HS-27A (cell line): ENCODE measurements at regions not wholly inside any gene's neighbourhood (a gene's known extent, or its start where the extent isn't known, plus 50 kb on each side); places are given as distances from the start of the nearest gene placed in this dataset.

ENCODE experiments used
- DNase-seq: peaks from one replicate; pipeline ENCODE4 v3.0.0-alpha.2; 2012; ENCODE audit warnings: low read depth, missing footprints

DNA sequence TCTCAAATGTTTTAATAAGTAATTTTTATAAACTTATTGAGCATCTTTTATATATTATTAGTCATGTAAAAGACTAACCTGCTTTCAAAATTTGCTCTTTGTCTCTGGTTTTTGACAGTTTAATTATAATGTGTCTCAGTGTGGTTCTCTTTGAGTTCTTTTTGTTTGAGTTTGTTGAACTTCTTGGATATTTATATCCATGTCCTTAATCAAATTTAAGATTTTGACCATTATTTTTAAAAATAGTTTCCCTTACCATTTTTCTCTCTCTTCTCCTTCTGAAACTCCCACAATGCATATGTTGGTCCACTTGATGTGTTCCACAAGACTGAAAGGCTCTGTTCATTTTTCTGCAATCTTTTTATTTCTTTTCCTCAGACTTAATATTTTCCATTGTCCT, 366.1 kb upstream of the GOLIM4 start:
- DNase-seq: no peak

DNA sequence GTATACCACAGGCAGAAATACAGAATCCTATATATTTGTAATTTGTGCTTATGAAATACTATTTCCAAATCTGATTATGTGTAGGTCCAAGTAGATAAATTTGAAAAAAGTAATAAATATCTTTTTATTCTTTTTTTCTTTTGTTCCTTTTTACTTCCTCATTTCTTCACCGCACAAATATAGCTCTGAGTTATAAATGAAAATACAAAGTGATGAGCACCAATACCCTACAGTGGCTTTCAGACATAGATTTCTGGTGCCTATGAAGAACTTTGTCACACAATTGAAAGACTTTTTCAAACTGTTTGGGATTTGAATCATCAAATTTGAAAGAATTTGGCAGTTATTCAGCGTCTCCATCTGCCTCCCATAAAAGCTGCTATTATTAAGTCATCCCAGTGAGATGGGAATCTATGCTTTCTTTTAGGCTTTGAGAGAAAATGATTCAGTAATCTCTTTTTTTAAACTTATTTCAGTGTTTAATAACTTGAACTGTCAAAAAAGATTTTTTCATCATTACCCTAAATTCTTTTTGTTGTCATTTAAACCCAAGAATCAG, 363.6 kb upstream of the GOLIM4 start:
- peak; percentile 33 for DNase-seq

- DNase-seq: no peak
Measured at GRCh38 chr3:168457954-168458539, 362.3 kb upstream of the GOLIM4 start.

GRCh38 chr3:168455814-168456213, 360.1 kb upstream of the GOLIM4 start:
- DNase-seq: no peak

- no peak for DNase-seq
Measured at GRCh38 chr3:168453623-168454022, 357.9 kb upstream of the GOLIM4 start.

DNA sequence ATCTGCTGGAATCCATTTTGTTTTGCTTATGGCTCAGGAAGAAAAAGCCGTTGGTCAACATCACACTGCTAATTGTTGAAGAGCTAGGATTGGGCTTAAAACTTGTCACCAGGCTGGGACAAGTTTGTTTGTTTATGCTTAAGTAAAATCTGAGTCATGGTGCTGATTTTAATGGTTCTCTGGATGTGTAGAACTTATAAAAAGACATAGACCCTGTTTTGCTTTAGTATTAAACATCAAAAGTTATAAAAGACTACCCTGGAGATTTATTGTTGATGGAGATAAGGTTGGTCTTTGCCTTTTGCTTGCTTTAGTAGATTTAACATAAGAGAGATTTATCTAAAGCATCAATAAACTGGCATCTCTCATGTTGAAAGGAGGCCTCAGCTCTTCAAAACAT, 348.2 kb upstream of the GOLIM4 start:
- DNase-seq: no peak

- no peak for DNase-seq
Measured at GRCh38 chr3:168442502-168442901, 346.8 kb upstream of the GOLIM4 start.

DNA sequence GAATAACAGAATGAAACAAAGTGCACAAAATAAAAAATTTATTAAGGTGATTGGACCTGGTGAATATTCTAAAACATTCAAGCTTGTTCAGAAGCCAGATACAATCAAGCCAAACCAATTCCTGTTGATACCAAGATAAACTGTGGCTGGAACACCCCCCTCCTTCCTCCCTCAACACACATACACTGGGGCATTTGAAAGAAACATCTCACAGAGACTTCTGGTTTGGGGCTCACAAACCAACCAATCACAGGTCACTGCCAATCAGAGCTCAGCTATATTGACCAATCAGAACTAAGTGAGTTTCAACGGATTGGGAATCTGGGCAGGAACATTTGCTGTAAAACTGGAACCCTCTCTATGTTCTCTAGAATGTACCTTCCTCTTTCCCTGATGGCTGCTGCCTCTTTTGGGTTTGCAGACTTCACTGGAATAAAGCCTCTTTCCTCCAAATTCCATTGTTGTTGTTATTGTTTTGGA, 340.6 kb upstream of the GOLIM4 start:
- DNase-seq: no peak

DNA sequence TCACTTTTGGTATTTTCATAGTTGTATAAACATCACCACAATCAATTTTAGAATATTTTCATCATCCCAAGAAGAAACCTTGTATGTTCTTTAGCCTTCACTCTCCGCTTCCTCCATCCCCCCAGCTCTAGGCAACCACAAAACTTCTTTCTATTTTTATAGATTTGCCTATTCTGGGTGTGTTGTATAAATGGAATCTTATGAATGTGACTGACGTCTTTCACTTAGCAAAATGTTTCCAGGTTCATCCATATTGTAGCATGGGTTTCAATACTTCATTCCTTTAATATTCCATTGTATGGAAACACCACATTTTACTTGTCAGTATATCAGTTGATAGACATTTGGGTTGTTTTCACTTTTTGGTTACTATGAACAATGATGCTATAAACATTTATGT, 335.8 kb upstream of the GOLIM4 start:
- peak; percentile 55 for DNase-seq

GRCh38 chr3:168427835-168428475, 332.2 kb upstream of the GOLIM4 start:
- no peak for DNase-seq

DNA sequence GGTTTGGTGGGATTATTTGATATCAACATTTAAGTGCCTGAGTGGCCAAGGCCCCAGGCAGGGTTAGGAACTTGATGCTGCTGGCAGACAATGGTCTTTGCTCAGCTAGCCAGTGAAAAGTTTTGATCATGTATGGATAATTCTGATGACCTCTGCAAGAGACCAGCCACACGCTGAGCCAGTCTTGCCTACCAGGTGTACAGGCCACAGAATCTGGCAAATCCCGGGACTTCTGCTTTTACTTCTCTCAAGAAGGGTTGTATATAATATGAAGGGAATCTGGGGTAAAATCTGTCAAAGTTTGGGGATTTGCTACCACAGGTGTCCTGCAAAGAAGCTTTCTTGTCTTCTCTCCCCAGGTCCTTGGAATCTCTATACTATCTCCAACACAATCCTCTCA, 331.4 kb upstream of the GOLIM4 start:
- no peak for DNase-seq

- peak; percentile 70 for DNase-seq
Measured at GRCh38 chr3:168425936-168426595, 330.3 kb upstream of the GOLIM4 start.

- DNase-seq: peak; percentile 49
Measured at GRCh38 chr3:168424059-168424734, 328.5 kb upstream of the GOLIM4 start.

DNA sequence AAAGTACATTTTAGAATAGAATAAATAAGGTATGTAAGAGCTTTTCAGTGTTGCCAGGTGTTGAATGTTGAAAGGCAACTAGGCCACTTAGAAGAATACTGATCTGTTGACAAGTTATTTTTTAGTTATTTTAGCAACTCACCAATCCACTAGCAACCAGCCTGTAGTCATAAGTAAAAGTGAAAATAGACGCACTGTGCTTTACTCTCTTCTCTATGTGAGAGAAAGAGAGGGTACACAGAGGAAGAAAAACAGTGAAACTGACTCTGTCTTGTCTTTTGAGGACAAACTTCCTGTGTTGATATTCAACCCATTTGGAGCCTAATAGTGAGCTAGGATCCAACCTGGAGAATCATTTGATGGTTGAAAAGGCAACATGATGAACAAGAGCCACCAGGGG, 327.1 kb upstream of the GOLIM4 start:
- no peak for DNase-seq

DNA sequence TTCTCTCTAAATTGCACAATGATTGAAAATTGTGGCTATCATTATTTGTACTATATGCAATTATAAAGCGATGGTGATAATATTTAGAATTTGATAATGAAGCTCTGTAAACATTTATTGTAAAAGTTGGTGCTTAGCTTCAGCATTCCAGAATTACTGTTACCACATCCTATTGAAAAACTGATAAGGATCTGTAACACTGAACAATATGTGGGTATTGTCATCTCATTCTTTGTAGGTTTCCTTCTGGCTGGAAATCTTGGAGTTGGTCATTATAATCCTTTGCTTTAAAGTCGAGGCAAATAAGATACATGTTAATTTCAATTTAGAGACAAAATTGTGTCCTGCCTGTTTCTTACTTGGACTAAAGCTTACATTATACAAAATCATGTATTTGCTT, 323.4 kb upstream of the GOLIM4 start:
- DNase-seq: no peak

- no peak for DNase-seq
Measured at GRCh38 chr3:168417016-168417415, 321.3 kb upstream of the GOLIM4 start.

DNA sequence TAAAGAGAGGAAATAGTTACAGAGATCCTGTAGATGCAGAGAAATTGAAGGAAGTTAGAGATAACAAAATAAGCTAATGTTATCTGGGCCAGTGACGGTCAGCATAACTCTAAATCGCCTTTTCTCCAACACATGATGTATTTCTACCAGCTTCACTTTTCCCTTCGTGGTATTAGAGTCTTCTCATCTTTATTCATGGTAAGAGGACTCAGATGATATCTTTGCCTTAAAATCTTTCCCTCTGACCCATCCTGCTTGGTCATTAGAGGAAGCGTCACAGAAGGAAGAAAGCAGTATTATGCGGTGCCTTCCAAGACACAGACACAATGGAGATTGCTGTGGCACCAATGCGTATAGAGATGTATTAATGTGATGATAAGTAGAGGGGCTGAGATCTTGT, 320.7 kb upstream of the GOLIM4 start:
- no peak for DNase-seq

GRCh38 chr3:168414149-168414548, 318.4 kb upstream of the GOLIM4 start:
- DNase-seq: no peak

GRCh38 chr3:168407381-168407780, 311.7 kb upstream of the GOLIM4 start:
- DNase-seq: no peak

- no peak for DNase-seq
Measured at GRCh38 chr3:168405288-168405687, 309.6 kb upstream of the GOLIM4 start.

DNA sequence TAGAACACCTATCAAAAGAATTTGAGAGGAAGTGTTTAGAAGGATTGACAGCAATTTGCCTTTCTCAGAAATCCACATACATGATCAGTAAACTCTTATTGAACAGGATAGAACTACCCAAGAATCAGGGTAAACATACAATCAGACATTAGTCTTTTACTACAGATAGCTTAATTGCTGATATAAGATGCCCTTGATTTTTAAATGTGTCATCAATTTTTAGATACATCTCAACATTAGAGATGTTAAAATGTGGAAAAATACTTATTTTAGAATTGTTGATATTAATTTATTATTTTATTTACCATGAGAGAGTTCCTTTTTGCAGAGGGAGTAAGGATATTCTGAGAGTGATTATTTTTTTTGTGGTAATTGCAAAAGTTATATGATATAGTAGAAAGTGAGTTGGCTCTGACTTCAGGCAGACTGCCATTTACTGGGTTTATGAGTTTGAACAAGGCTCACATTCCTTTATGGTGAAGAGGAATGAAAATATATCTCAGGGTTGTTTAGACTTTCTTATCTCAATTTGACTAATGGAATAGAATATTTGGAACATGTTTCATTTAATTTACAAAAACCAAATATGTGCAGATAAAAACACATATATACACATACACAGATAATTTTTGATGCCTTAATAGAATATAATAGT, 302.8 kb upstream of the GOLIM4 start:
- DNase-seq: peak; percentile 61

DNA sequence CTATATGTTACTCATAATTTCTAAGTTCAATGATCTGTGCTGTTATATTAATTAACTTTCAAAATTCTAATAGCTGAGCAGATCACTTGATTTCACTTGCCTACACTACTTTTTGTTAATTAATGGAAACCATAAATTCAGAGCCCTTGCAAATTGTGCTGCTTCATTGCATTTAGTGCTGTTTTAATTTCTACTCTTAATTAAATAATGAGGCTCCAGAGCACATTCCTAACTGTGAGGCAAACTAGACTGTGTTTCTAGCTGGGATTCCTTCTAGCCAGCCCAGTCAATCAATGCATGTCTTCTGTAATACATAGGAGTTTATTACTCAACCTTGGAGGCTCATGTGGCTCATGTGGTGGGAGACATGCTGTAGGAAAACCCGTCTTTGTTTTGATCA, 301.1 kb upstream of the GOLIM4 start:
- no peak for DNase-seq
